H9 (cell line): ENCODE measurements at regions not wholly inside any gene's neighbourhood (a gene's known extent, or its start where the extent isn't known, plus 50 kb on each side); places are given as distances from the start of the nearest gene placed in this dataset.

Source experiments
- DNase-seq: peaks from one replicate; pipeline ENCODE4 v3.0.0-alpha.2; 2017
- H2AFZ ChIP-seq: one replicate; pipeline ENCODE4 v1.6.1; 2013; ENCODE audit warnings: mild to moderate bottlenecking, low read length, control low read depth, moderate library complexity
- H2AK5ac ChIP-seq: 2 replicates; pipeline ENCODE4 v1.6.1; 2013; ENCODE audit warnings: low read length, control low read depth, mixed read lengths; ENCODE audit not compliant: insufficient read length
- H2BK120ac ChIP-seq: one replicate; pipeline ENCODE4 v1.6.1; 2013; ENCODE audit warnings: low read depth, mild to moderate bottlenecking, low read length, control low read depth, inconsistent platforms; ENCODE audit not compliant: poor library complexity, severe bottlenecking
- H2BK12ac ChIP-seq: 2 replicates; pipeline ENCODE4 v1.6.1; 2013; ENCODE audit warnings: low read length, control low read depth, mixed read lengths, low read depth; ENCODE audit not compliant: insufficient read length
- H2BK15ac ChIP-seq: 2 replicates; pipeline ENCODE4 v1.6.1; 2013; ENCODE audit warnings: low read depth, low read length, control low read depth
- H2BK20ac ChIP-seq: one replicate; pipeline ENCODE4 v1.6.1; 2013; ENCODE audit warnings: low read depth, mild to moderate bottlenecking, low read length, control low read depth, inconsistent platforms; ENCODE audit not compliant: poor library complexity, severe bottlenecking
- H2BK5ac ChIP-seq: 2 replicates; pipeline ENCODE4 v1.6.1; 2013; ENCODE audit warnings: low read length, control low read depth, mixed read lengths; ENCODE audit not compliant: insufficient read length
- H3K14ac ChIP-seq: 2 replicates; pipeline ENCODE4 v1.6.1; 2013; ENCODE audit warnings: low read length, control low read depth; ENCODE audit not compliant: insufficient read depth
- H3K18ac ChIP-seq: 2 replicates; pipeline ENCODE4 v1.6.1; 2013; ENCODE audit warnings: low read depth, mild to moderate bottlenecking, mixed read lengths, low read length, control low read depth; ENCODE audit not compliant: insufficient read length
- H3K23ac ChIP-seq: 2 replicates; pipeline ENCODE4 v1.6.1; 2013; ENCODE audit warnings: low read length, control low read depth, mixed read lengths, low read depth; ENCODE audit not compliant: insufficient read length
- H3K23me2 ChIP-seq: 2 replicates; pipeline ENCODE4 v1.6.1; 2013; ENCODE audit warnings: low read depth, mild to moderate bottlenecking, mixed read lengths, low read length, control low read depth; ENCODE audit not compliant: insufficient read length, poor library complexity, severe bottlenecking
- H3K27ac ChIP-seq: 2 replicates; pipeline ENCODE4 v1.5.1; 2013; ENCODE audit warnings: low read length, control low read depth, mixed read lengths, low read depth; ENCODE audit not compliant: insufficient read length
- H3K27me3 ChIP-seq: 2 replicates; pipeline ENCODE4 v1.6.1; 2013; ENCODE audit warnings: low read length, control low read depth, inconsistent platforms; ENCODE audit not compliant: insufficient read depth
- H3K4ac ChIP-seq: 2 replicates; pipeline ENCODE4 v1.6.1; 2013; ENCODE audit warnings: low read depth, mild to moderate bottlenecking, control low read depth, inconsistent platforms, low read length, moderate library complexity
- H3K4me1 ChIP-seq: 2 replicates; pipeline ENCODE4 v1.6.1; 2013; ENCODE audit warnings: low read length, control low read depth, inconsistent platforms; ENCODE audit not compliant: insufficient read depth
- H3K4me2 ChIP-seq: 2 replicates; pipeline ENCODE4 v1.6.1; 2013; ENCODE audit warnings: low read length, control low read depth, mixed read lengths; ENCODE audit not compliant: insufficient read length, insufficient read depth
- H3K56ac ChIP-seq: 2 replicates; pipeline ENCODE4 v1.6.1; 2013; ENCODE audit warnings: low read depth, mild to moderate bottlenecking, mixed read lengths, low read length, control low read depth; ENCODE audit not compliant: insufficient read length
- H3K79me1 ChIP-seq: 2 replicates; pipeline ENCODE4 v1.6.1; 2013; ENCODE audit warnings: low read depth, mild to moderate bottlenecking, moderate library complexity, low read length, control low read depth, inconsistent platforms; ENCODE audit not compliant: insufficient read depth, poor library complexity, severe bottlenecking
- H3K79me2 ChIP-seq: 2 replicates; pipeline ENCODE4 v1.6.1; 2013; ENCODE audit warnings: low read length, control low read depth, inconsistent platforms; ENCODE audit not compliant: insufficient read depth
- H3K9ac ChIP-seq: 2 replicates; pipeline ENCODE4 v1.6.1; 2013; ENCODE audit warnings: low read length, control low read depth, mixed read lengths; ENCODE audit not compliant: insufficient read length; ENCODE audit errors: extremely low read depth
- H3K9me3 ChIP-seq: one replicate; pipeline ENCODE4 v1.6.1; 2013; ENCODE audit warnings: low read depth, low read length, inconsistent platforms; ENCODE audit not compliant: control insufficient read depth
- H3T11ph ChIP-seq: one replicate; pipeline ENCODE4 v1.6.1; 2013; ENCODE audit warnings: mild to moderate bottlenecking, low read length, control low read depth, inconsistent platforms
- H4K20me1 ChIP-seq: one replicate; pipeline ENCODE4 v1.6.1; 2013; ENCODE audit not compliant: control insufficient read depth, insufficient read length, insufficient read depth
- H4K5ac ChIP-seq: 2 replicates; pipeline ENCODE4 v1.6.1; 2013; ENCODE audit warnings: low read depth, mild to moderate bottlenecking, mixed read lengths, low read length, control low read depth; ENCODE audit not compliant: insufficient read length
- H4K8ac ChIP-seq: replicated peaks from 2 replicates; pipeline ENCODE4 v1.6.1; 2013; ENCODE audit warnings: low read length, control low read depth, mixed read lengths, low read depth; ENCODE audit not compliant: insufficient read length
- H4K91ac ChIP-seq: 2 replicates; pipeline ENCODE4 v1.6.1; 2013; ENCODE audit warnings: low read depth, mild to moderate bottlenecking, moderate library complexity, mixed read lengths, low read length, control low read depth; ENCODE audit not compliant: insufficient read length
- H3K27ac Mint-ChIP-seq, 3 experiments: 2 replicates in 2 of 3; 3 replicates in 1 of 3; pipeline ENCODE4 v1.8.0; 2020 to 2021; ENCODE audit warnings: mixed read lengths in 3 of 3, mild to moderate bottlenecking in 1 of 3, moderate library complexity in 1 of 3
- H3K27me3 Mint-ChIP-seq: 2 replicates; pipeline ENCODE4 v1.8.0; 2021; ENCODE audit warnings: low read depth, mild to moderate bottlenecking, moderate library complexity, mixed read lengths
- H3K36me3 Mint-ChIP-seq, 3 experiments: 2 replicates in 2 of 3; 3 replicates in 1 of 3; pipeline ENCODE4 v1.8.0; 2020 to 2021; ENCODE audit warnings: low read depth in 3 of 3, mixed read lengths in 3 of 3; ENCODE audit not compliant: insufficient read depth in 1 of 3
- H3K4me1 Mint-ChIP-seq, 2 experiments: 2 replicates each; pipeline ENCODE4 v1.8.0; 2020; ENCODE audit warnings: mixed read lengths in 2 of 2
- H3K4me3 Mint-ChIP-seq, 2 experiments: 2 replicates in 1 of 2; 3 replicates in 1 of 2; pipeline ENCODE4 v1.8.0; 2020 to 2021; ENCODE audit warnings: mild to moderate bottlenecking in 2 of 2, mixed read lengths in 2 of 2, moderate library complexity in 1 of 2
- H3K9me3 Mint-ChIP-seq, 2 experiments: 2 replicates in 1 of 2; 3 replicates in 1 of 2; pipeline ENCODE4 v1.8.0; 2020; ENCODE audit warnings: mild to moderate bottlenecking in 2 of 2, mixed read lengths in 2 of 2, moderate library complexity in 1 of 2
- WGBS: extraction: QIAGEN DNeasy Blood & Tissue Kit; methylation state at CpG from one replicate; pipeline ENCODE4 v1.1.7; 2013; ENCODE audit warnings: missing lambda C conversion rate, low lambda C conversion rate, mixed read lengths; ENCODE audit not compliant: insufficient read length; ENCODE audit errors: extremely low coverage; 5-methylcytosine and 5-hydroxymethylcytosine counted together
- TF ChIP-seq, protein P1 (sequence below): fragments of 200-600 bp; sonication (generic); conservative IDR thresholded peaks from 3 replicates; pipeline ENCODE4 v1.8.0; 2021; ENCODE audit warnings: antibody characterized with exemption, mild to moderate bottlenecking

DNA sequence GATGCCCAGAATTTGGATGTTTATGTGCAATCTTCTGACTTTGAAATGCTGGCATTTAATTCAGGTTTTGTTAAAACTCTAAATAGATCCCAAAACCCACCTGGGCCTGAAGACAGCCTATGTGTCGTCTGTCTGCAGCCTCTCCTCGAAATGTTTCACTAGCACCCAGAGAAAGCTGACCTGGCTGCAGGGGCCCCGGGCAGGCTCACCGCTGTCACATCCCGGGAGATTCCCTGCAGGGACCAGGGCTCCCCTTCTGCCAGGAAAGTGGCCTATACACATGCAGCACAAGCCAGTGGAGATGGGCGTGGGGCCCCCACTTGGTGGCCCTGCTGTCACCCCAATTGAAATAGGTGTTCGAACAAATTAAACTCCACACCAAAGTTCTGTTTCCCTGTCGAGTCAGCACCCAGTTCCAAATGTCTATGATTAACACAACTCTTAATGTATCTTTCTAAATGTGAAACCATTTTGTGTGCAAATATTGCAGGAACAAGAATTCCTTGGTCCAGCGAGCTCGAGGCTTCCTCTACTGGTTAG is 145.8 kb upstream of the ZNF507 start:
- Histone ChIP-seq H3K27ac (no peak overlapping the region), H4K5ac (no peak overlapping the region), H3K9ac (no peak overlapping the region), H3K79me1 (no peaks in the 10 kb centered on the region), H2BK5ac (no peak overlapping the region), H3K27me3 (no peaks in the 10 kb centered on the region), H3K9me3 (no peaks in the 10 kb centered on the region), H3K4me2 (no peak overlapping the region), H3T11ph (no peak overlapping the region), H3K4ac (no peak overlapping the region), H2AK5ac (no peak overlapping the region), H2BK20ac (no peak overlapping the region), H4K20me1 (no peaks in the 10 kb centered on the region), H3K18ac (no peak overlapping the region), H2BK120ac (no peak overlapping the region), H3K56ac (no peak overlapping the region), H3K14ac (no peak overlapping the region), H3K23ac (no peak overlapping the region), H4K91ac (no peak overlapping the region), H3K4me1 (no peaks in the 10 kb centered on the region), H2BK12ac (no peak overlapping the region), H2AFZ (no peak overlapping the region), H3K79me2 (no peaks in the 10 kb centered on the region), H2BK15ac (no peak overlapping the region), H3K23me2 (no peaks in the 10 kb centered on the region), H4K8ac (no peak overlapping the region)
- Mint-ChIP-seq H3K4me3 (no peak overlapping the region), H3K36me3 (no peaks in the 10 kb centered on the region), H3K27me3 (no peaks in the 10 kb centered on the region; the same call in none of the 2 replicates), H3K4me1 (no peaks in the 10 kb centered on the region), H3K27ac (no peak overlapping the region), H3K9me3 (no peaks in the 10 kb centered on the region; a peak in 1 of 5 replicates)
- TF ChIP-seq, protein P1, sequence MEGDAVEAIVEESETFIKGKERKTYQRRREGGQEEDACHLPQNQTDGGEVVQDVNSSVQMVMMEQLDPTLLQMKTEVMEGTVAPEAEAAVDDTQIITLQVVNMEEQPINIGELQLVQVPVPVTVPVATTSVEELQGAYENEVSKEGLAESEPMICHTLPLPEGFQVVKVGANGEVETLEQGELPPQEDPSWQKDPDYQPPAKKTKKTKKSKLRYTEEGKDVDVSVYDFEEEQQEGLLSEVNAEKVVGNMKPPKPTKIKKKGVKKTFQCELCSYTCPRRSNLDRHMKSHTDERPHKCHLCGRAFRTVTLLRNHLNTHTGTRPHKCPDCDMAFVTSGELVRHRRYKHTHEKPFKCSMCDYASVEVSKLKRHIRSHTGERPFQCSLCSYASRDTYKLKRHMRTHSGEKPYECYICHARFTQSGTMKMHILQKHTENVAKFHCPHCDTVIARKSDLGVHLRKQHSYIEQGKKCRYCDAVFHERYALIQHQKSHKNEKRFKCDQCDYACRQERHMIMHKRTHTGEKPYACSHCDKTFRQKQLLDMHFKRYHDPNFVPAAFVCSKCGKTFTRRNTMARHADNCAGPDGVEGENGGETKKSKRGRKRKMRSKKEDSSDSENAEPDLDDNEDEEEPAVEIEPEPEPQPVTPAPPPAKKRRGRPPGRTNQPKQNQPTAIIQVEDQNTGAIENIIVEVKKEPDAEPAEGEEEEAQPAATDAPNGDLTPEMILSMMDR: no peak
- no CpG with 5 or more reads among the region's 10 CpGs for WGBS
- no peak for DNase-seq
